ENCODE measurements at regions not wholly inside any gene's neighbourhood (a gene's known extent, or its start where the extent isn't known, plus 50 kb on each side); places are given as distances from the start of the nearest gene placed in this dataset.

DNA sequence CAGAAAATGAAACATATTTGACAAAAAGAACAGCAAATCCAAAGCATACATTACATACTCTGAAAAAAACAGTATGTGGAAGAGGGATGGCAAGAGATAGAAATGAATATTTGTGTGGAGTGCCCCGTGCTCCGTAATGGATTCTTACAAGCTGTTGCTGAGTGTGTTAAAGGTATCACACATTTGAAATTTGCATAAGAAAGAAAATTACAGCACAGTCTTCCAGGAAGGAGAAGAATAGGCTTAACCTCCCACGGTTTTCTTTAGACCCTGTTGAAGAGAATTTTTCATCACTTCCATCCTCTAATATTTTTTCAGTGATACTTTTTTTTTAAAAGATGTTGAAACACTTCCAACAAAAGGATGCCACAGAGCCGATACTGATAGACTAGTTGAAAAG lies 1489.4 kb downstream of the RAPGEF2 start:
- TF ChIP-seq POLR2A (IDR thresholded peaks at IDR 0.05) (no peak), EP300 (IDR thresholded peaks at IDR 0.05) (no peak)

Data from sigmoid colon (tissue), 4 donors.